ENCODE measurements at regions not wholly inside any gene's neighbourhood (a gene's known extent, or its start where the extent isn't known, plus 50 kb on each side); places are given as distances from the start of the nearest gene placed in this dataset.

GRCh38 chr7:52547308-52547910, 488.0 kb upstream of the POM121L12 start:
- no peak for TF ChIP-seq SUZ12 (IDR thresholded peaks at IDR 0.05)
- TF ChIP-seq TARDBP (IDR thresholded peaks at IDR 0.05): no peak
- TF ChIP-seq ARNT (IDR thresholded peaks at IDR 0.05): no peak
- no peak for TF ChIP-seq BHLHE40 (IDR thresholded peaks at IDR 0.05; ENCODE audit: borderline replicate concordance)
- no peak for TF ChIP-seq FOXA1 (IDR thresholded peaks at IDR 0.05)
- TF ChIP-seq FOXM1 (IDR thresholded peaks at IDR 0.05; ENCODE audit: borderline replicate concordance): no peak
- TF ChIP-seq PKNOX1 (IDR thresholded peaks at IDR 0.05): no peak
- no peak for TF ChIP-seq HDGF (IDR thresholded peaks at IDR 0.05; ENCODE audit: borderline replicate concordance)
- no peak for TF ChIP-seq SP1 (IDR thresholded peaks at IDR 0.05)
- TF ChIP-seq NFRKB (IDR thresholded peaks at IDR 0.05): no peak

All from HEK293T (cell line).